NCI-H2107 treated with DMSO at 0.1 percent for 48 hours (cell line): ENCODE measurements at regions not wholly inside any gene's neighbourhood (a gene's known extent, or its start where the extent isn't known, plus 50 kb on each side); places are given as distances from the start of the nearest gene placed in this dataset.
"Not testable (repeated sequence)": the region's sequence is repeated elsewhere in the genome, so short reads cannot be mapped to it uniquely, and the experiment has no call there.

ENCODE experiments used
- DNase-seq: peaks from one replicate; lab custom pipeline; 2025; ENCODE audit not compliant: unreplicated experiment; lab: John Stamatoyannopoulos, UW

DNA sequence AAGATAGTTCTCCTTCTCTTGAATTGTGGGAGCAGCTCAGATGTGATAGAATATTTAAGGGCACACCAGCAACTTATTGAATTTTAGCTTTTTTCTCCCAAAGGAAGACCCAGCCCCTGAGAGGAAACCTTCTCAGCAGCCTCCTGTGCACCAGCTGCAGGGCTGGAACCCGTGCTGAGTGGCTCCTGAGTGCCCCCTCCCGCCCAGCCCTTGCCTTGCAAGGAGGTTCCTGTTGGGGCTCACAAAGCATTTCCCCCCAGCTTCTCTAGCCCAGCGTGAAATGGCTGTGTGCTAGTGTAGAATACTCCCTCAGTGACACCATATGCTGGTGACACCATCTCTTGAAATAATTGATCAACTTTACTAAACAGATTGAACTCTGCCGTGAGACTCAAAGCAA, 1180.1 kb downstream of the TMEM121 start:
- DNase-seq, result not testable (repeated sequence)

DNA sequence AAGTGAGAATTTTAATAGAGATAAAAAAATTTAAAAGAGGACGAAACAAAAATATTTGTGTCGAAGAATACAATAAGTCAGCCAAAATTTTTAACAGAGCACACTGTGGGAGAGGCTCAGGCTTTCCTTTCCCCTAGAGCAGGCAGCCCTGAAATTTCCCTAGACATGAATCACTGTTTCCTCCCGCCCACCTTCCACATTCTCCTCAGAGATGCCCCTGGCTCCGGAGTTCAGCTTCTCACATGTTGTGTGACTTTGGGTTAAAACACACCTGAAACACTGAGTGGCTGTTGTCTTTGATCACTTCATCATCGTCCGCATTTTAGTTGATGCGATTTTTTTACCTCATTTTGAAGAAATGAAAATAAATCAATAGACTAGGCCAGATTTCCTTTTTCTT, 1183.8 kb downstream of the TMEM121 start:
- DNase-seq, result not testable (repeated sequence)

DNA sequence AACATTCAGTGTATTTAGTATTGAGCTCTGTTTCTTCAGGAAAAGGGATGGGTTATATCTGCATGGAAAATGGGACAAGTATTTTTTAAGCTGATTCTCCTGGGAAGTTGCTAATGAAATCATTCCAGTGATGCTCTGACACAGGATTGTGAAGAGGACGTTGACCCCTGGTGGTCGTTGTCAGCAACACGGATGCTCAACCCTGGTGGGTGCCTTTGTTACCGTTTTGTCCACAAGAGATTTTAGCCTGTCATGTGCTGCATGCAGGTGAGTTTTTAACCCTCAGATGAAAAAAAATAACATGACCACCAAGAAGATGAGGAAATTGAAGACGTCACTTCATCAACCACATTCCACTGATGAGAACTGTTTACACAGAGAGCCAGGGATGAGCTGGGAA, 1186.1 kb downstream of the TMEM121 start:
- DNase-seq, result not testable (repeated sequence)

DNA sequence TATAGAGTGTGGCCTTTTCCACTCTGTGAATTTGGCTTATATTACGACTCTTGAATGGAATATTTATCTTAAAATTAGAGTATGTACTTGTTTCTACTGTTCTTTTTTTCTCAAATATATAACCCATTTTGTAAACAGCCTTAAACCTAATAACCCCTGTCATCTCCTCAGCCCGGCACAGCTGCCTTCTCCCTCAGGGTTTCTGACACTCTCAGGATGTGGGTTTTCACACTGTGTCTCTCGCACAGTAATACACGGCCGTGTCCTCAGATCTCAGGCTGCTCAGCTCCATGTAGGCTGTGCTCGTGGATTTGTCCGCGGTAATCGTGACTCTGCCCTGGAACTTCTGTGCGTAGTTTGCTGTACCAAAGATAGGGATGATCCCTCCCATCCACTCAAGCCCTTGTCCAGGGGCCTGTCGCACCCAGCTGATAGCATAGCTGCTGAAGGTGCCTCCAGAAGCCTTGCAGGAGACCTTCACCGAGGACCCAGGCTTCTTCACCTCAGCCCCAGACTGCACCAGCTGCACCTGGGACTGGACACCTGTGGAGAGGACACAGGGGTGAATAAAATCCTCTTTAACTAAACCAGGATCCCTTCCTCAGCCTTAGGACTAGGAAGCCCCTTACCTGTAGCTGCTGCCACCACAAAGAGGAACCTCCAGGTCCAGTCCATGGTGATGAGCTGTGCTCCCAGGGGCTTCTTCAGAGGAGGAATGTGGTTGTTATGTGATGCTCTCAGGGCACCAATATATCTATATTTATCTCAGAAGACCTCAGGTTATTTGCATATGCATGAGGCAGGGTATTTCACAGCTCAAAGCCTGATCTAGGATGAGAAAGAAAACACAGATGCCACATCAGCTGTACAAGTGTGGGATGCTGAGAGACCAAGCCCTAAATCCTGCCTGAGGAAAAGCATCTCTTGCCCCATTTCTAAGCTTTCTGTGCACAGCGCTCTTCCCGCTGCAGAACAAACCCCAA, 1188.4 kb downstream of the TMEM121 start:
- not testable (repeated sequence) for DNase-seq

DNA sequence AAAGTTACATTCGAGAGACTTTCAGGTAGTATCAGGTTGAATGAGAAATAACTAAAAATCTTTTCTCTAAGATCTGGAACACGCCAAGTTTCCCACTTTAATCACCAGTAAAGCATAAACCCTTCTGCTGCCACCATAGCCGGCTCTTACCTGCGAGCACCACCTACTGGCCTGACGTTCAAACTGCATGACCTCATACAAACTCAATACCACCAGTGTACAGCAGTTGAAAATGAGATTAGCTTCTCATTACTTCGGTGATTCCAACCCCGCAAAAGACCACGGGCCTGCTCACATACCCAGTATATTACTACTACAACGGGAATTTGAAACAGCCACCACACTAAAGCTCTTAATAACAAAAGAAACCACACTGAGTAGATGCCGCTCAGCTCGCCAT, 1191.2 kb downstream of the TMEM121 start:
- not testable (repeated sequence) for DNase-seq

DNA sequence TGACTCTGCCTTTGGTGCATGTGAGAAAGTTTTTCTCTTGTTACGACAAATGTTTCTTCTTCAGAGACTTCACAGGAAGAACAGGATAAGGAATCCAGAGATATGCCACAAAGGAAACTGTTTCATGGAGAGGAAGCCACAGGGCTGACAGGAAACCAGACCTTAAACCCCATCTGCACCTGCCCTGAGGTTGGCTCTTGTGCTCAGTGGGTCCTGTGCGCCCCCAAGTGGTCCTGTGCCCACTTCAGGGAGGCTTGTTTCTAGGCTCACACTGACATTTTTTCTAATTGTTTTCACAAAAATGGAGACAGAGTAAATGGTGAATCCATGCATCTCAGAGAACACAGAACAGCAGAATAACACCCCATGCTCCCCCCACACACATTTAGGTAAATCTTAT, 1193.5 kb downstream of the TMEM121 start:
- DNase-seq, result not testable (repeated sequence)

DNA sequence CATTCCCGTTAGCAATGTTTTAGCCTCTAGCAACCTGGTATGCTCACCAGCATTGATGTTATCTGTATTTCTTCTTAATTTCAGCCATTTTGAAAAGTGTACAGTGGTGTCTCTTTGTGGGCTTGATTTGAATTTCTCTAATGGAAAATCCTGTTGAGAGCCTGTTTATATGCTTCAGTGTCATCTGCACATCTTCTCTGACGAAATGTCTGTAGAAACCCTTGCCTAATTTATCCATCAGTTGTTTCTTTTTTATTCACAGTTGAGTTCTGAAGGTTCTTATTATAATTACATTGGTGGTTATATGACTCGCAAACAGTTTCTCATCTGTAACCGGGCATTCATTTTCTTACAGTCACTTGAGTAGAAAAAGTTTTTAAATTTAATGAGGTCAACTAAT, 1195.5 kb downstream of the TMEM121 start:
- not testable (repeated sequence) for DNase-seq

DNA sequence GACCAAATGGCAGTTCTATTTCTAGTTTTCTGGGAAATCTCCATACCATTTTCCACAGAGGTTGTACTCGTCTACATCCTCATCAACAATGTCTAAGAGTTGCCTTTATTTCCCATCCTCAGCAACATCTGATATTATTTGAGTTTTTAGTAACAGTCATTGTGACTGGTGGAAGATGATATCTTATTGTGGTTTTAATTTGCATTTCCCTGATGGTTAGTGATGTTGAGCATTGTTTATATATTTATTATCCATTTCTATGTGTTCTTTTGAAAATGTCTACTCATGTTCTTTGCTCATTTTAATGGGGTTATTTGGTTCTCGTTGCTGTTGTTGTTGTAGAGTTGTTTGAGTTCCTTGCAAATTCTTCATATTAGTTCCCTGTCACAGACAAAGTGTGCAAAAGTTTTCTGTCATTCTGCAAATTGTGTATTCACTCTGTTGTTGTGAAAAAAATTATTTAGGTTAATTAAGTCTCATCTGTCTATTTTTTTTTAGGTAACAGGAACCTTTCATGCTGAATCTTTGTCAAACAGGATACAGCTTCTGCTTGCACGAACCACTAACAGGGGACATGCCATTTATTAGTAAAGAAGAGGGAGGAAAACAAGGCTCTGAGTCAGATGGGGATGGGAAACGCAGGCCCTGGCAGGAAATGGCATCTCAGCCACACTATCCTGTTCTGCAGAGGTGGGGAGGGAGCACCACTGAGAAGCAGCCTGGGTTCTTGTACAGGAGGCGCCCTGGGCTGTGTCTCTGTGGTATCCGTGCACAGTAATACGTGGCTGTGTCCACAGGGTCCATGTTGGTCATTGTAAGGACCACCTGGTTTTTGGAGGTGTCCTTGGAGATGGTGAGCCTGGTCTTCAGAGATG, 1196.7 kb downstream of the TMEM121 start:
- DNase-seq, result not testable (repeated sequence)

DNA sequence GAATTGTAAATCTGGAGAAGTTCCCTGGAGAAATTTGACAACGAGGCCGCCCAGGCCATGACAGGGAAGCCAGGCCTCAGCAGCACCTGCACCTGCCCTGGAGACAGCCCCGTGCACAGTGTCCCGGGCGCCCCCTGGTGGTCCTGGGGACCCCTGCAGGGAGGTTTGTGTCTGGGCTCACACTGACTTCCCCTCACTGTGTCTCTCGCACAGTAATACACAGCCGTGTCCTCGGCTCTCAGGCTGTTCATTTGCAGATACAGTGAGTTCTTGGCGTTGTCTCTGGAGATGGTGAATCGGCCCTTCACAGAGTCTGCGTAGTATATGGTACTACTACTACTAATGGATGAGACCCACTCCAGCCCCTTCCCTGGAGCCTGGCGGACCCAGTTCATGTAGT, 1201.6 kb downstream of the TMEM121 start:
- DNase-seq, result not testable (repeated sequence)

DNA sequence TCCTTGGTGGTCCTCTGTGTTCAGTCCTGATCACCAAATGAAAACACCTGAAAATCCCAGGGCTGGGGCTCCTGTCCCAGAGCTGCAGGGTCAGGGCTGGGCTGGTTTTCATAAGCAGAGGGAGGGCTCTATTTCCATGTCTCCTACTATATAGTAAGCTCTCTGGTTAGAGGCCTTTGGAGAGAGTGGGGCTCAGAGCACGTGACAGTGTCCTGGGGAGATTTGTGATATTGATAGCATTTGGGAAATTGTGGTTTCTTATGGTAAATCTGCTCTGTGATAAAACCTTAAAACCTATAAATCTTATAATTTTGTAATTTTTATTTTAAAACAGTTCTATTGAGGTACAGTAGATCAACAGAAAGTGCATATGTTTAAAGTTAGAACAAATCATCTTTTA, 1202.2 kb downstream of the TMEM121 start:
- no peak for DNase-seq

DNA sequence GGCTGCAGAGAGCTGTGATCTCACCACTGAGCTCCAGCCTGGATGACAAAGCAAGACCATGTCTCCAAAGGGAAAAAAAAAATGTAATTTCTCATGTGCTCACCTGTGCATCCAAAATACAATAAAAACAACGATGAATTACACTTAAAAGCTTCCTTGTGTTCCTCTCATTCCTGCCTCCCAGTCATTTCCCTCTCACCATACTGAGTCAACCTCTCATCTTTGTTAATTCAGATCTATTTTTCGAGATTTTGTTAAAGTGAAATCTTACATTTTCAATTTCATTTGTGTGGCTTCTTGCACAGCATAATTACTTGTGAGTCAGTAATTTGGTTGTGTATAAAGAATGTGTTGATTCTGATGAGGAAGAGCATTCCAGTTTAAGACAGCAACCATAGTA, 1203.2 kb downstream of the TMEM121 start:
- DNase-seq, result no peak

DNA sequence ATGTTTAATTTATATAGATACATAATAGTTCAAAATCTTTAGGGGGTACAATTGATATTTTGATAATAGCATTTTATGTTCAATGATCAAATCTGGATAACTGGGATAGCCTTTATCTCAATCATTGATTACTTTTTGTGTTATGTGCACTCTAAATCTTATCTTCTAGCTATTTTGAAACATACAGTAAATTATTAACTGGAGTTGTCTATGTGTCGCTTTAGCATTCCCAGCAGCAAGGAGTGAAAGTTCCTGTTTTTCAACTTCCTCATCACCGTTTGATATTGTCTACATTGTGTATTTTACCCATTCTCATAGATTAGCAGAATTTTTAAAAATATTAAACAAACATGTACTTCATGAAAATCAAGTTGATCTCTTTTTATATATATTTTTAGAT, 1207.4 kb downstream of the TMEM121 start:
- no peak for DNase-seq

DNA sequence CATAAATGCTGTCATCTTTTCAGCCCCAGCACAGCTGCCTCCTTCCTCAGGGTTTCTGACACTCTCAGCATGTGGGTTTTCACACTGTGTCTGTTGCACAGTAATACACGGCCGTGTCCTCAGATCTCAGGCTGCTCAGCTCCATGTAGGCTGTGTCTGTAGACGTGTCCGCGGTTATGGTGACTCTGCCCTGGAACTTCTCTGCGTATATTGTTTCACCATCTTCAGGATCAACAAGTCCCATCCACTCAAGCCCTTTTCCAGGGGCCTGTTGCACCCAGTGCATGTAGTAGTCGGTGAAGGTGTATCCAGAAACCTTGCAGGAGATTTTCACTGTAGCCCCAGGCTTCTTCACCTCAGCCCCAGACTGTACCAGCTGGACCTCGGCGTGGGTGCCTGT, 1210.6 kb downstream of the TMEM121 start:
- no peak for DNase-seq

DNA sequence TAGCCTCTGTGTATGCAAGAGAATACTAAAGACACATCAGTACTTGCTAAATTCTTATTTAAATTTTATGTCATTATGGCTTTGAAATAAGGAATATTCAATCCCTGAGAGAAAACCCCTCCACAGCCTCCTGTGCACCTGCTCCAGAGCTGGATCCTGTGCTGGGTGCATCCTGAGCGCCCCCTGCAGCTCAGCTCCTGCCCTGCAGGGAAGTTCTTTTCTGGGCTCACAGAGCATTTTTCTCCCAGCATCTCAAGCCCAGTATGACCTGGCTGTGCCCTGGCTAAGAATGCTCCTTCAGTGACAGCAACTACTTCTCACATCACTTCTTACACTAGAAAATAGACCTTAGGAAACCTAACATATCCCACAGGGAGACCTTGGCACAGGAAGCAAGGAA, 1211.7 kb downstream of the TMEM121 start:
- DNase-seq, result no peak

DNA sequence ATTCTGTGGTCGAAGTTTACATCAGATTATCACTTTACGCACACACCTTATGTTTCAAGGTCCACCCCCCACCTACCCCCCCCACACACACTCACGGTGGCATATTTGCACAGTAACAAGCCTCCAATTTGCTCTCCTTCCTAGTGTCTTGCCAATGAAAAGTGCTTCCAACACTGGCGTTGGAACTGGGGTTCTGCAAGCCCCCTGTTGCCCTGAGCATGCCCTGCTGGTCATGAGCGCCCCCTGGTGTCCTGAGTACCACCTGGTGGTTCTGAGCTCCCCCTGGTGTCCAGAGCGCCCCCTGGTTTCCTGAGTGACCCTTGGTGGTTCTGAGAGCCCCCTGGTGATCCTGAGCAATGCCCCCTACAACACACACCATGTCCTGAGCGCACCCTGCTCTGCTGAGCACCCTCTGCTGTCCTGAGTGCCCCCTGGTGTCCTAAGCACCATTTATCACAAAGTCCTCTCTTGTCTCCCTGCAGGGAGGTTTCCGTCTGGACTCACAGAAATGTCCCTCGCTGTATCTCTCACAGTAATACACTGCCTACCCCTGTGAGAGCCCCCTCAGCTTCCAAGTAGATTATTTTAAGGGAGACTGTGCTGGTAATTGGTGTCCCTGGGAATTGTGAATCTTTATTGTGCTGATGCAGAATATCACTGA, 1212.3 kb downstream of the TMEM121 start:
- not testable (repeated sequence) for DNase-seq

DNA sequence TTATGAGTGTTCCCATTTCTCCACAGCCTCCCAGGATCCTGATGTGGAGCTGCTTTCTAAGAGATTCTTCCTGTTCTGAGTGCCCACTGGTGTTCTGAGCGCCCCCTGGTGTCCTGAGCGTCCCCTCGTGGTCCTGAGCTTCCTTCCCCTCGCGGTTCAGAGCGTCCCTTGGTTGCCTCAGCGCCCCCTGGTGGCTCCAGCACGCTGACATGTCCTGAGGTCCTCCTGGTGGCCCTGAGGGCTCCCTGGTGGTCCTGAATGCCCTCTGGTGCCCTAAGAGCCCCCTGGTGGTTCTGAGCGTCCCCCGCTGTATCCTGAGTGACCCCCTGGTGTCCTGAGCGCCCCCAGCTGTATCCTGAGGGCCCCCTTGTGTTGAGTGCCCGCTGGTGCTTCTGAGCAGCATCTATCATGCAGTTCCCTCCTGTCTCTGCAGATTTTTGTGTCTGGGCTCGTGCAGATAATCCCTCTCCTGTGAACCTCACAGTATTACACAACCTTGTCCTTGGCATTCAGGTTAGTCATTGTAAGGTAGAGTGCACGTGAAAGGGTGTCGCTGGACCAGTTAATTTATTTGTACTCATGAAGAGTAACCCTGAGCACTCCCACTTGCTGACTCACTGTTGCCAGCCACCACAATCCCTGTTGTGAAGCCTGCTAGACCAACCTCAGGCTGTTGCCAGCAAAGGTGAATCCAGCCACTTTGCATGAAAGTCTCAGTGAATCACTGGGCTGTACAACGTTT, 1214.9 kb downstream of the TMEM121 start:
- peak; percentile 66 for DNase-seq

DNA sequence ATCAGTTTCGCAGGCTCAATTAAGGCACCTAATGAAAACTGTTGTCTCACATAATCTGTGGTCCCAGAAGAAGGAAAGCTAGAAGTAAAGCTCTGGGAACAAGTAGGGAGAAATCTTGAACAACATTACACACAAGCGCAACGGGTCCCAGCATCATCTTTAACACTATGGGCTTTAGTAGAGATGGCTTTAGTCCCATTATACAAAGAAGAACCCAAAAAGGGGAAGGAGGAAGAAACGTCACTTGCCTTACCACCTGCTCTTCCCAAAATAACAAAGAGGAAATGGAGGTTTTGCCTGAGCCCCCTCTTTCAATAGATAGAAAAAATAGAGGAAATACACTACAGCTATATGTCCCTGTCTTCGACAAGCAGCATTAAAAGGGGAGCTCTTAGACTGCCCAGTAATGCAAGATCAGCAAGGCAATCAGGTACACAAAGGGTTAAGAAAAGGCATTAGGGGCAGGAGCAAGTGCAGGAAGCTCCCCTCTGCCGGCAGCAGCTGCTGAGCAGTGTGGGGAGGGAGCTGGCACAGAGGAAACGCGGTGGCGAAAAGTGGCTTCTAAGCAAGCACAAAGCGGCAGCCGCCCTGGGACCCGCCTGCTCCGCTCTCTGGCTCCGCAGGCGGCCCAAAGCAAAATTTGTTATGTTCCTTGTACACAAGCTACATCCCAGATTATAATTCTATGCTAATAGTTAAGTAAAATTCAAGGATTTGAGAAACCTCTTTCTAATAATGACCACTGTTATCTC, 1218.8 kb downstream of the TMEM121 start:
- not testable (repeated sequence) for DNase-seq

DNA sequence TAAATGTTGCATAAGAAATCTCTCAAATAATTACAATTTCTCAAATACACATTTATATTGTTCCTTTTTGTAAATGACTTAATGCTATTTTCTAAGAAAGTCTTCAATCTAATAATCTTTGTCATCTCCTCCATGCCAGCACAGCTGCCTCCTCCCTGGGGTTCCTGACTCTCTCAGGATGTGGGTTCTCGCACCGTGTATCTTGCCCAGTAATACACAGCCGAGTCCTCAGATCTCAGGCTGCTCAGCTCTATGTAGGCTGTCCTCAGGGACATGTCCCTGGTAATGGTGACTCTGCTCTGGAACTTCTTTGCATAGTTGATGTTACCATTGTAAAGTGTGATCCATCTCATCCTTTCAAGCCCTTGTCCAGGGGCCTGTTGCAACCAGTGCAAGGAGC, 1223.7 kb downstream of the TMEM121 start:
- not testable (repeated sequence) for DNase-seq

DNA sequence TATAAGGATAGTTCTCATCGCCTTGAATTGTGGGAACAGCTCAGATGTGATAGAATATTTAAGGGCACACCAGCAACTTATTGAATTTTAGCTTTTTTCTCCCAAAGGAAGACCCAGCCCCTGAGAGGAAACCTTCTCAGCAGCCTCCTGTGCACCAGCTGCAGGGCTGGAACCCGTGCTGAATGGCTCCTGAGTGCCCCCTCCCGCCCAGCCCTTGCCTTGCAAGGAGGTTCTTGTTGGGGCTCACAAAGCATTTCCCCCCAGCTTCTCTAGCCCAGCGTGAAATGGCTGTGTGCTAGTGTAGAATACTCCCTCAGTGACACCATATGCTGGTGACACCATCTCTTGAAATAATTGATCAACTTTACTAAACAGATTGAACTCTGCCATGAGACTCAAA, 1227.4 kb downstream of the TMEM121 start:
- DNase-seq, result not testable (repeated sequence)

DNA sequence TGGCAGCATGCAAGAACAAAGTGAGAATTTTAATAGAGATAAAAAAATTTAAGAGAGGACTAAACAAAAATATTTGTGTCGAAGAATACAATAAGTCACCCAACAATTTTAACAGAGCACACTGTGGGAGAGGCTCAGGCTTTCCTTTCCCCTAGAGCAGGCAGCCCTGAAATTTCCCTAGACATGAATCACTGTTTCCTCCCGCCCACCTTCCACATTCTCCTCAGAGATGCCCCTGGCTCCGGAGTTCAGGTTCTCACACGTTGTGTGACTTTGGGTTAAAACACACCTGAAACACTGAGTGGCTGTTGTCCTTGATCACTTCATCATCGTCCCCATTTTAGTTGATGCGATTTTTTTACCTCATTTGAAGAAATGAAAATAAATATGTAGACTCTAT, 1231.1 kb downstream of the TMEM121 start:
- not testable (repeated sequence) for DNase-seq
